ENCODE measurements at regions not wholly inside any gene's neighbourhood (a gene's known extent, or its start where the extent isn't known, plus 50 kb on each side); places are given as distances from the start of the nearest gene placed in this dataset.
A peak's percentile ranks its signal among the peaks of the same experiment; 100 is the strongest.

GRCh38 chr13:50699874-50700663 lies 143.4 kb downstream of the DLEU7 start:
- no peak for DNase-seq

DNA sequence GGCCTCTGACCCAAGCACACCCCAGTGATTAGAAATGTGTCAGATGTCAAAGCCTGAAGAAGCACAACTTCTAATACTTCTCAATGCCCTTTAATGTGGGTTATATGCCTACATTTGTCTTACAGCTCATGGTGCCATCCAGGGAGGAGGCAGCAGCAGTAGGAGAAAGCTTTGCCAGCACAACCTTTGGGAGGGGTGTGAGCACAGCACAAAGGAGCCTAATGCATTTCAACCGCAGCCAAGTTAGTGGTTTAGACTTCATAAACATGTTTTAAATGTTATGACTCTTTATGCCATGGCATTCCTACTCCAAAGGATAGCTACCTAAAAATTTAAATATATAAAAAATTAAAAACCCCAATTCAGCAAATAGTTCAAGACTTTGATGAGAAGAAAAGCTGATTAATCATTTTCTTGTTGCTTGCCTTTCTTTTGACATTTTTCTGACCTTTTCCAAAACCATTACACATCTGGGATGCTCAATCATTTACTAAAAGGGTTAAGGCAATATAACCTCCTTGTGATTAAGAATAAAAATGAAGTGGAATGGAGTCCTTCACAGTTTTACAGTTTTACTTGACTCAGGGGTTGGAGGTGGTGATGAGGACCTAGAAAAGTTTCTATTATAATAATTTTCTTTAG lies 142.7 kb downstream of the DLEU7 start:
- no peak for DNase-seq

GRCh38 chr13:50701469-50701868 lies 142.0 kb downstream of the DLEU7 start:
- no peak for DNase-seq

GRCh38 chr13:50706505-50706904 lies 137.0 kb downstream of the DLEU7 start:
- no peak for DNase-seq

- no peak for DNase-seq
Observed at GRCh38 chr13:50707628-50708027, 135.9 kb downstream of the DLEU7 start.

DNA sequence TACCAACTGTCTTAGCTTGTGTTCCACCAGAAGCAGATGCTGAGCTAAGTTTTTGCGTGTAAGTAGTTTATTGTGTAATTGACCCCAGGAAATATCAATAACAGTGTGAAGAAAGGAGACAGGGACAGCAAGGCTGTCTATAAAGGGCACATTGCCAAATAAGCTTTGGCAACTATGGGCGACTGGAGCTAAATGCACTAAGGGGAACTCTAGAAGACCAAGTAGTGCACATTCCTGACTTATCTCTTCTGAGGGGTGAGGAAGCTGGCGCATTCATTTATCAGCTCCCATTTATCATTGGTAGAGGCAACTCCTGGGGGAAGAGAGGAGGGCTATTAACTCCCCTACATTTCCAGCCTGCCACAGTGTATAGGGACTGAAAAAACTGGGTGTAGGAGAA lies 135.0 kb downstream of the DLEU7 start:
- no peak for DNase-seq

DNA sequence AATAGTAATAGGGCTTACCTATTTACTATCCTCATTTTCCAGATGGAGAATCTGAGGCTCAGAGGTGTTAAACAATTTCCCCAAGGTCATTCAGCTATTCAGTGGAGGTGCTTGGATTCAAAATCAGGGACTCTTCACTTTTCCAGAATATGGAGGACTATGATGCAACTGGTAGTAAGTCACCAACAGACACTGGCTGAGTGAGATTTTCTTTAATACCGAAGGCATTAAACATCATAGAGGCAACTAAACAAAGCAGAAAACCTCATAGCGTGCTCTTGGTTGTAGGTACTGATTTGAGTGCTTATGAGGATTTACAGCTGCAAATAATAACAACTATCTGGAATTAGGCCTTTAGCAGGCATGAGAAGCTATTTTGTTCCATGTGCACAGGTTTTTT lies 134.4 kb downstream of the DLEU7 start:
- no peak for DNase-seq

GRCh38 chr13:50711131-50711815 lies 132.2 kb downstream of the DLEU7 start:
- DNase-seq: no peak

- DNase-seq: no peak
Observed at GRCh38 chr13:50711996-50712395, 131.5 kb downstream of the DLEU7 start.

- DNase-seq: no peak
Observed at GRCh38 chr13:50712456-50712855, 131.0 kb downstream of the DLEU7 start.

GRCh38 chr13:50712881-50713280 lies 130.6 kb downstream of the DLEU7 start:
- no peak for DNase-seq

GRCh38 chr13:50713523-50714248 lies 129.8 kb downstream of the DLEU7 start:
- DNase-seq: peak; percentile 64

GRCh38 chr13:50714891-50715290 lies 128.6 kb downstream of the DLEU7 start:
- DNase-seq: no peak

DNA sequence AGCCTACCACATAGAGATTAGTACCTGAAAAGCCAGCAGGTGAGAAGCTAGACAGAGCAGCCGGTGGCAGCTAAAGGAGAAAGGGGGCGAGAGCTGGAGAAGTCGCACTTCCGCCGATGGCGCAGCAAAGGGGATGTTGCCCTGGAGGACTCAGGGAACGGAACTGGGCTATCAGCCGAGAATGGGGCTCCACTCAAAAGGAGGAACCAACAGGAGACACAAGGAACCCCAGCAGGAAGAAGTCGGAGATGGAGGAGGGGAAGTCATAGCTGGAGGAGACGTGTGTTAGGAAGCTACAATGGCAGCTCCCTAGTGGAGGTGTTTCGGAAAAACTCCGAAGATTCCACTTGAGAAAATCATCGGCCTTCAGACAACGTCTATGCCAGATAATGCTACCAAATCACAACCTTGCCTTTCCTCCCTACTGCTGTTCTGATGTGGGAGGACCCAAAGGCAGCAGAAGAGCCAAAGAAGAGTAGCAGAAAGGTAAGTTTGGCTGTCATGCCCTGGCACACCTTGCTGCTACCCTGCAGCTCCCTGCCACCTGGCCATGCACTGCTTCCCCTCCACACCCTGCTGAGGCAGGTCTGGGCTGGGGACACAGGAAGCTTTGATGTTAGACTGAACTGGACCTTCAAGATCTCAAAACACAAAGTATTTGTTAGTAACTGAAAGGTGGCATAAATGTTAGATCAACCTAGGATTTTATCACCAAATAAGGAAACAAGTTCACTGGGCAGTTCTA lies 127.9 kb downstream of the DLEU7 start:
- DNase-seq: no peak

GRCh38 chr13:50720861-50721671 lies 122.4 kb downstream of the DLEU7 start:
- DNase-seq: no peak

DNA sequence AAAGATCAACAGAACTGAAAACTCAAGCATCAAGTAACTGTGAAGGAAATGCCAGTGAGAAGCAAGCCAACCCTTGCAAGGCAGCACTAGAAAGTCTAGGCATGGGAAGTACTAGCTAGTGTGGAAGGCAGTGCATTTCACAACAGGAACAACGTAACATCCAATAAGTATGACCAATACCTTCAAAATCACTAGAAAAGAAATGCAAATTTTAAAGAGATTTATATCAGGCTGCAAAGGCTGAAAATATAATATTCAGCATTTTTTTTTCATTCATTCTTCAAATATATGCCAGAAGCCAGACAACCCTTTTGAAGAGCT lies 121.9 kb downstream of the DLEU7 start:
- no peak for DNase-seq

GRCh38 chr13:50722440-50723125 lies 120.9 kb downstream of the DLEU7 start:
- no peak for DNase-seq

GRCh38 chr13:50724438-50724837 lies 119.1 kb downstream of the DLEU7 start:
- DNase-seq: no peak

- no peak for DNase-seq
Observed at GRCh38 chr13:50724913-50725312, 118.6 kb downstream of the DLEU7 start.

DNA sequence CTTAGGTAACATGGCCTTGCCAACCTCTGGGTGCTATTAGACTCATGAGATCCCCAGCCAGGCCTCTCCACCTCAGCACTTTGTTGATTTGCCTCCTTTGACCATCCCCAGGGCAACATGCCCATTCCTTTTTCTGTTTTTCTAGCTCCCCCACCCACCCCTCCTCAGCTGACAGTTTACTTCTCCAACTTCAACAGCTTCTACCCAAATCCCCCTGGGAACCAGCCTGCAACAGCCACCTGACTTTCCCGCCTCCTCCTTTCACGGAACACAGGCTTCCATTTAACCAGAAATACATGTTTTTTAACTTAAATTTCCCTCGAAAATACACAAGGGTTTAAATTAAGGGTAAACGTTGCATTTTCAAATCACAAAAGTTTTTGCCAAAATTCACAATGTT lies 117.3 kb downstream of the DLEU7 start:
- no peak for DNase-seq

DNA sequence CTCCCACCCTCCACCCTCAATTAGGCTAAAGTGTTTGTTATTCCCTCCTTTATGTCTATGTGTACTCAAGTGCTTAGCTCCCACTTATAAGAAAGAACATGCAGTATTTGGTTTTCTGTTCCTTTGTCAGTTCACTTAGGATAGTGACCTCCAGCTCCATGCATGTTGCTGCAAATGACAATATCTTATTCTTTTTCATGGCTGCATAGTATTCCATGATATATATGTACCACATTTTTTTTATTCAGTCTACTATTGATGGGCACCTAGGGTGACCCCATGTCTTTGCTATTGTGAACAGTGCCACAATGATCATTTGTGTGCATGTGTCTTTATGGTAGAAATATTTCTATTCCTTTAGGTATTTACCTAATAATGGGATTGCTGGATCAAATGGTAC lies 114.3 kb downstream of the DLEU7 start:
- no peak for DNase-seq
